ENCODE measurements at regions not wholly inside any gene's neighbourhood (a gene's known extent, or its start where the extent isn't known, plus 50 kb on each side); places are given as distances from the start of the nearest gene placed in this dataset.

DNA sequence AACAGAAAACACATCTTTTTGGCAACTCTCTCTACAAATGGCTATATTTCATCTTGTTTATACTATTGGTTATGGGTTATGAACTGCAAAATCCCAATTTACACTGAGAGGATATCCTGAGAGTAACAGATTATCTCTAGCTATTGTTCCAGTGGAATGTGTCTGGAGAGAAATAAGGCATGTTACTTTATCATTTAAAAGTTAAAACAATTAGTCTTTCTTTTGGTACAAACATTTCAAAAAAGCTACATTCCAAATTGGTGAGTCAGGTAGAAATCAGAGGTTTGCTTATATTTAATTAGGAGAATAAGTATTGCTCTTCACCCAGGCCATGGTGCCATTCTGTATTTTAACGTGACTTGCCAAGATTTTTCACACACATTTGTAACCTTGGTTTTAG is 411.6 kb downstream of the CCER1 start:
- TF ChIP-seq POLR2A (IDR thresholded peaks at IDR 0.05) (no peak), EP300 (IDR thresholded peaks at IDR 0.05; ENCODE audit: low read depth) (no peak)
- TF ChIP-seq, protein P1, sequence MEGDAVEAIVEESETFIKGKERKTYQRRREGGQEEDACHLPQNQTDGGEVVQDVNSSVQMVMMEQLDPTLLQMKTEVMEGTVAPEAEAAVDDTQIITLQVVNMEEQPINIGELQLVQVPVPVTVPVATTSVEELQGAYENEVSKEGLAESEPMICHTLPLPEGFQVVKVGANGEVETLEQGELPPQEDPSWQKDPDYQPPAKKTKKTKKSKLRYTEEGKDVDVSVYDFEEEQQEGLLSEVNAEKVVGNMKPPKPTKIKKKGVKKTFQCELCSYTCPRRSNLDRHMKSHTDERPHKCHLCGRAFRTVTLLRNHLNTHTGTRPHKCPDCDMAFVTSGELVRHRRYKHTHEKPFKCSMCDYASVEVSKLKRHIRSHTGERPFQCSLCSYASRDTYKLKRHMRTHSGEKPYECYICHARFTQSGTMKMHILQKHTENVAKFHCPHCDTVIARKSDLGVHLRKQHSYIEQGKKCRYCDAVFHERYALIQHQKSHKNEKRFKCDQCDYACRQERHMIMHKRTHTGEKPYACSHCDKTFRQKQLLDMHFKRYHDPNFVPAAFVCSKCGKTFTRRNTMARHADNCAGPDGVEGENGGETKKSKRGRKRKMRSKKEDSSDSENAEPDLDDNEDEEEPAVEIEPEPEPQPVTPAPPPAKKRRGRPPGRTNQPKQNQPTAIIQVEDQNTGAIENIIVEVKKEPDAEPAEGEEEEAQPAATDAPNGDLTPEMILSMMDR (IDR thresholded peaks at IDR 0.05) = no peak

All from transverse colon (tissue), 3 donors.